ENCODE measurements at regions not wholly inside any gene's neighbourhood (a gene's known extent, or its start where the extent isn't known, plus 50 kb on each side); places are given as distances from the start of the nearest gene placed in this dataset.

DNA sequence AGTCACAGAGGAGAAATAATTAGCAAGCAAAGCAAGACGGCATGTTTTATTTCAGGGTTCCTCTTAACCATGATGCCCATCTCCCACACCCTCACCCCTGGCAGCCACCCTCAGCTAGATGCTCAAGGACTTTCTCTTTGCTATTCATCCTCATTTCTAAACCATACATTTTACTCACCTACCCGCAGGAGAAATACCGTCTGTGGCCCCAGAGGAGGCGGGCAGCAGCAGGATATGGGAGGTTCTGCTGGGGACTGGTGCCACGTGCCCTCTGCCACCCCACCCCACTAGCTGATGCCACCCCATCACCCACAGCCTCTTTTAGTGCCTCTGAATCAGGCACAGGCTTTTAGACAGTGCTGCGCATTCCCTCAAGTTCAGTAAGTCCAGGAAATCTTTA is 168.7 kb upstream of the ITGB1 start:
- in situ Hi-C loops (cut with HindIII; ENCODE audit: low pct_ligation_motif_present, low pct_unique_long_range_greater_than_20kb, low sequenced_read_pairs), result no loop called here
- no peak for DNase-seq

DNA sequence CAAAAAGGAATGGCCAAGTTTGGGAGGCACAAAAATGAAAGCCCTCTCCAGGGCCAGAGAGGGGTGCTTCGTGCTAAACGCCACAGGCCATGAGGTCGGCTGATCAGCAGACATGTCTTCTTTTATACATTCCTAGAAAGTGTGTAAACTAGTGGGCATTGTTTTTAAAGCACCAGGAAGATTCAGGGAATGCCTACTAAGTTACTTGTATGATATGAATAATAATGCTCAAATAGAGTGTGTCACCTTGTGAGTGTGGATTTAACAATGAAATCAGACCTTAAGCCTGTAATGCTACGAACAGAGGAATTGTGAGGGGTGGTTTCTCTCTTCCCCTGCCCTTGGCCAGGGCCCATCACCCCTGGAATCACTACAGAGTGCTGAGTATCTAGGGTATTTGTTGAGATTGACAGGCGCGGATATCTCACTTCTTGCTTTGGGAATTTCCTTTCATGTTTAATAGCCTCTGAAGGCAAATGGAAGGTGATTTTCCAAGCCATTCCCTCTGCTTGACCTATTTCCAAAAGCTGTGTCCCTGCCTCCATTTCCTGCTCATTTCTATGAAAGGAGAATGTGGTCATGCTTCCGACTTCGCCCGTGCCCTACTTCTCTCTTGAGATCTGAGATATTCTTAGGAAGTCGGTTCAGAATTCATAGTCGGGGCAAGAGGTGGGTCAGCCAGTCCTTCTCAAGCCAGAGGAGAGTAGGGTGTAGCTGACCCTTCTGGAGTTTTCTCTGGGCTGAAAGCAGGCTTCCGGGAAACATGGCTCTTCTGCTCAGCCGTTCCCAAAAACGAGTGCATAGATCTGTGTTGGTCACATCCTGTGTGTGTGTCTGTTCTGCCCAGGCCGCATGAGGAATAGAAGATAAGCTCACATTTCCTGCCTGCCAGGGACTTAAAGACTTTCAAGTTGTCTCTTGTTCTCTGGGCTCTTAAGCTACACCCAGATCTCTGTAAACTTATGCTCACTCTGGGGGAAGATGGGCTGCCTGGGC is 167.8 kb upstream of the ITGB1 start:
- no peak for DNase-seq
- in situ Hi-C loops (cut with HindIII; ENCODE audit: low pct_ligation_motif_present, low pct_unique_long_range_greater_than_20kb, low sequenced_read_pairs), result no loop called here

- in situ Hi-C loops (cut with HindIII; ENCODE audit: low pct_ligation_motif_present, low pct_unique_long_range_greater_than_20kb, low sequenced_read_pairs), result no loop called here
- DNase-seq, result no peak
Observed at GRCh38 chr10:33125111-33125510, 167.1 kb upstream of the ITGB1 start.

GRCh38 chr10:33123680-33124079 is 165.7 kb upstream of the ITGB1 start:
- in situ Hi-C loops (cut with HindIII; ENCODE audit: low pct_ligation_motif_present, low pct_unique_long_range_greater_than_20kb, low sequenced_read_pairs), result no loop called here
- DNase-seq, result no peak

- no peak for DNase-seq
- in situ Hi-C loops (cut with HindIII; ENCODE audit: low pct_ligation_motif_present, low pct_unique_long_range_greater_than_20kb, low sequenced_read_pairs), result no loop called here
Observed at GRCh38 chr10:33122014-33122809, 164.2 kb upstream of the ITGB1 start.

- in situ Hi-C loops (cut with HindIII; ENCODE audit: low pct_ligation_motif_present, low pct_unique_long_range_greater_than_20kb, low sequenced_read_pairs), result no loop called here
- no peak for DNase-seq
Observed at GRCh38 chr10:33120700-33121099, 162.7 kb upstream of the ITGB1 start.

DNA sequence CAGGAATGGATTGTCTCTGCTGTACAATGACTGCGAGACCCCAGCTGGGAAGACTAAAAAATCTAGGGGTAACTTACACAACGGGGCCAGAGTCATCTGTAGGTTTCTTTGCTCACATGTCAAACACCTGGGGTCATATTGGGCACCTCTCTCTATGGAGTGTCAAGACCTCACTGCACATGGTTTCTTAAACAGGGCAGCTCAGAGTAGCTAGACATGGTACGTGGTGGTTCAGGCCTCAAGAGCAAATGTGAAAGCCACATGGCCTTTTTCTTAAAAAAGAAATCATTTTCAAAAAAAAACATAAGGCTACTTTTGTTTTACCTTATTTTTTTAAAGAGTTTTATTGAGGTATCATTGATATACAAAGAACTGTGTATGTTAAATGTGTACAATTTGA is 162.2 kb upstream of the ITGB1 start:
- DNase-seq, result no peak
- in situ Hi-C loops (cut with HindIII; ENCODE audit: low pct_ligation_motif_present, low pct_unique_long_range_greater_than_20kb, low sequenced_read_pairs), result no loop called here

- in situ Hi-C loops (cut with HindIII; ENCODE audit: low pct_ligation_motif_present, low pct_unique_long_range_greater_than_20kb, low sequenced_read_pairs), result no loop called here
- no peak for DNase-seq
Observed at GRCh38 chr10:33117816-33118215, 159.8 kb upstream of the ITGB1 start.

DNA sequence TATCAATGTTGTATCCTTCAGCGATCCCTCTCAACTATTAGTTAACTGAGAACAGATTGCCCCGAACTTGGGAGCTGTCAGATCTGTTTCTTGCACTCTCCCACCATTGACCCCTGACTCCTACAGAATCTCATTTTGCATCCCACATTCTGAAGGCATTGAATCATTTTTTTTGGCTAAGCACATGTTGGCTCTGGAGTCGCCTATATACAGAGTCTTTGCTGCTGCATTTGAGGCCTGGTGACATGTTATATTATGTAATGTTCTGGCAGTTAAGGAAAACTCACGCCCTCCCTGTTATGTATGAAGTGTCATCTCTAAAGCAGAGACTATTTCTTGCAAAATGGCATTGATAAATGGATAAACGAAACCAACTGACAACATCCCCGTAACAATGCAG is 159.2 kb upstream of the ITGB1 start:
- no peak for DNase-seq

DNA sequence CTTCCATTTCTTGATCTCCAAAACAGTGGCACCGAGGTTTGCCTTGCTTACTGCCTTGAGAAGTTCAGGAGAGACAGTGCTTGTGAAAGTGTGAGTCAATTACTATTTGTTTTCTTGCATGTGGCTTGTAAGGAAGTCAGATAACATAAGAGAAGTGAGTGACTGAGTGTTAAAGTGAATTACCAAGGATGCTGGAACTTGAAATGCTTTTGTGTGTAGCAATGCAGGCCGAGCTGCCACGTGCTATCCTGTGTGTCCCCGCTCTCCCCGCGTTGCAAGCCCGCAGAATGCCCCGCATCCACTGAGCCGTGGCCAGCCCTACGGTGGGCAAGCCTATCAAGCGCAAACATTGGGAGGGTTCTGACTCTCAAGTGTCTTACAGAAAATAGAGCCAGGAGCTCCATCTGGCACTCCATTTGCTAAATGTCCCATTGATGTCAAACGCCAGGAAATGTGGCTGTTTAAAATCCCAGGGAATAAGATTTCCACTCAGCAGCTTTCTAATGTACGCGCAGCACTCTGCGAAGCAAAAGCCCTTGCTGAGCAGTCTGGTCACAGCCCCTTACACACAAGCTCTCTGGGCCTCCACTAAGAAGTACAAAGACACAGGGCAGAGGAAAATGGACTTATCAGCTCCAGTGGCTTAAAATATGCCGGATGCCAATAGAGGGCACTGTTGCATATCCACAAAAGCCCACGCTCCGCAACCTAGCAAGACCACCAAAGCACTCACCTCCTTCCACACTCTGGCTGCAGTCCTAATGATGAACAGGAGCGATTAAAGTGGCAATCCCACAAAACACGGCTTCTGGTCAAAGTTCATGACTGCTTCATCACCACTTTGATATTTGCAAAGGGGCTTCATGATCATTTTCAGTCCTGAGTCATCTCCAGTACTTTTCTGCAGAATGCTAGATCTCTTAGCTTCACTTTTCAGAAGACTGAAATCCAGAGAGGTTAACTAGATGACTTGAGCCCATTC is 158.0 kb upstream of the ITGB1 start:
- peak; percentile 54 for DNase-seq
- in situ Hi-C loops (cut with HindIII; ENCODE audit: low pct_ligation_motif_present, low pct_unique_long_range_greater_than_20kb, low sequenced_read_pairs), result no loop called here

More for the DNA sequence above, 159.2 kb upstream of the ITGB1 start:
- in situ Hi-C loops (cut with HindIII; ENCODE audit: low pct_ligation_motif_present, low pct_unique_long_range_greater_than_20kb, low sequenced_read_pairs), result no loop called here

- in situ Hi-C loops (cut with HindIII; ENCODE audit: low pct_ligation_motif_present, low pct_unique_long_range_greater_than_20kb, low sequenced_read_pairs), result no loop called here
- DNase-seq, result no peak
Observed at GRCh38 chr10:33114451-33114952, 156.5 kb upstream of the ITGB1 start.

DNA sequence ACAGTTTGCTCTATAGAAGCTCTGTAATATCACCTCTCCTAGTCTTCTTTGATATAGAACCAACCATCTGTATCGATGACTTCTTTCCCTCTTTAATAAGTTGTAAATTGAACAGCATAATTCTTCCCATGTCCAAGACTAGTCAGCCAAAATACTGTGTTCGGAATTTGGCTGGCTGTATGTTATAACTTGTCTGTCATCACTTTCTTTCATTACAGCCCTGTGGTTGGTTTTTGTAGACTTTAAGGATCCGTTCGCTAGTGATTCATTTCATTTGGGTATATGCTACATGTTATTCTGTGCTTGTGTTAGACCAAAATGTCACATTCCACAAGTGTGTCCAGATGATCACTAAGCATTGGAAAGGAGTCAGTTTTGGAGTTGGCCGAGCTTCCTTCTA is 155.4 kb upstream of the ITGB1 start:
- in situ Hi-C loops (cut with HindIII; ENCODE audit: low pct_ligation_motif_present, low pct_unique_long_range_greater_than_20kb, low sequenced_read_pairs), result no loop called here
- DNase-seq, result no peak

- DNase-seq, result no peak
- in situ Hi-C loops (cut with HindIII; ENCODE audit: low pct_ligation_motif_present, low pct_unique_long_range_greater_than_20kb, low sequenced_read_pairs), result no loop called here
Observed at GRCh38 chr10:33112831-33113455, 154.9 kb upstream of the ITGB1 start.

GRCh38 chr10:33111488-33112051 is 153.5 kb upstream of the ITGB1 start:
- no peak for DNase-seq
- in situ Hi-C loops (cut with HindIII; ENCODE audit: low pct_ligation_motif_present, low pct_unique_long_range_greater_than_20kb, low sequenced_read_pairs), result no loop called here

DNA sequence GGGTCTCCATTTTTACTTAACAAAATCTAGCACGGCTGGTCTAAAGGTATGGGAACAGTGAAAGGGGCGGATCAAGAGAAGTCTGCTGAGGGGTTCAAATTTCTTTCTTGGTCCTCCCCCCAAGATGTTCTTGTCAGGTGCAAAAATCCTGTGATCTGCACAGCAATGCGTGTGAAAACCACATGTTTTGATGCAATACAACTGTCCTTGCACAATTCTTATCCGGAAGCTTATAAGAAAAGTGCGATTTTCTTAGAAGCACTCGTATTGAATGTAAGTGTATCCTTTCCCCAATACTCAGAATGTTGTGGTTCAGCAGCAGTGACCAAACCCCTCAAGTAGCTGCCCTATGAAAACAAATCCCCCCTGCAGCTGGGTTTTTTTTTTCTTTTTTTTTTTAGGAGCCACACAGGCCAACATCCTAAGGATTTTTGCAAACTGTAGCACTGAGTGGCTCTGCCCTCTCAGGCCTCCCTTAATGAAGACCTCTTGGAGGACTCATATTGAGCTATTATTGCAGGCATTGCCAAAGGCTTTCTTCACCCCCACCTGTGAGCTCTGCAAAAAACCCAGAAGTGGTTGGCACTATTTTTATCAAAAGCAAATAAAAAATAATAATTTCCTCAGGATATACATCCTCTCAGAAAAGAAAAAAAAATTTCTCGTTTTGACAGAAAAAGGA is 151.9 kb upstream of the ITGB1 start:
- in situ Hi-C loops (cut with HindIII; ENCODE audit: low pct_ligation_motif_present, low pct_unique_long_range_greater_than_20kb, low sequenced_read_pairs), result no loop called here
- DNase-seq, result no peak

GRCh38 chr10:33109384-33109783 is 151.4 kb upstream of the ITGB1 start:
- in situ Hi-C loops (cut with HindIII; ENCODE audit: low pct_ligation_motif_present, low pct_unique_long_range_greater_than_20kb, low sequenced_read_pairs), result no loop called here
- DNase-seq, result no peak

GRCh38 chr10:33107953-33108352 is 149.9 kb upstream of the ITGB1 start:
- DNase-seq, result no peak
- in situ Hi-C loops (cut with HindIII; ENCODE audit: low pct_ligation_motif_present, low pct_unique_long_range_greater_than_20kb, low sequenced_read_pairs), result no loop called here

Measured in ACHN (cell line).